ENCODE measurements at regions not wholly inside any gene's neighbourhood (a gene's known extent, or its start where the extent isn't known, plus 50 kb on each side); places are given as distances from the start of the nearest gene placed in this dataset.

- no peak for TF ChIP-seq CEBPB (IDR thresholded peaks at IDR 0.05; ENCODE audit: low read depth, low read length)
These were observed 140.5 kb upstream of the ZNF536 start (continued) for GRCh38 chr19:30231408-30232318.

GRCh38 chr19:30233375-30233774 is 138.8 kb upstream of the ZNF536 start:
- H3K9me3 ChIP-seq (ENCODE audit: control insufficient read depth, insufficient read depth, low read length) = no peaks in the 10 kb centered on the region
- no peaks in the 10 kb centered on the region for H3K36me3 ChIP-seq (ENCODE audit: control insufficient read depth, insufficient read depth, low read length)
- no peak overlapping the region for H3K18ac ChIP-seq (ENCODE audit: low read depth, low read length)
- H4K91ac ChIP-seq (ENCODE audit: insufficient read depth, low read depth, low read length) = no peak overlapping the region
- ATAC-seq (ENCODE audit: low read depth) (no peak), DNase-seq (no peak)
- no peak overlapping the region for H2AK9ac ChIP-seq (replicated peaks; ENCODE audit: low read depth, low read length, poor library complexity)
- dilution Hi-C loops (cut with HindIII; ENCODE audit: low sequenced_read_pairs, unreplicated experiment) = no loop called here
- no peaks in the 10 kb centered on the region for H4K20me1 ChIP-seq (ENCODE audit: insufficient read depth, low read length)
- intact Hi-C loops (cut with micrococcal nuclease) = no loop called here
- no peak overlapping the region for H3K9ac ChIP-seq (ENCODE audit: low read depth, low read length)
- peaks cover 19% of the 10 kb centered on the region for H3K27me3 ChIP-seq (ENCODE audit: control insufficient read depth, insufficient read depth, low read length)
- no peak overlapping the region for H2BK120ac ChIP-seq (ENCODE audit: low read depth, low read length)
- TF ChIP-seq RAD21 (IDR thresholded peaks at IDR 0.05; ENCODE audit: low read length) (no peak), RCOR1 (IDR thresholded peaks at IDR 0.05; ENCODE audit: insufficient replicate concordance, low read length) (no peak), MXI1 (IDR thresholded peaks at IDR 0.05; ENCODE audit: borderline replicate concordance, low read depth, low read length) (no peak), MAFK (IDR thresholded peaks at IDR 0.05; ENCODE audit: low read depth, low read length) (no peak), ELK1 (IDR thresholded peaks at IDR 0.05; ENCODE audit: borderline replicate concordance, low read depth, low read length) (no peak), CTCF (conservative IDR thresholded peaks at IDR 0.05; ENCODE audit: low read depth, low read length) (no peak), MAZ (IDR thresholded peaks at IDR 0.05; ENCODE audit: borderline replicate concordance, low read depth, low read length) (no peak), CHD1 (IDR thresholded peaks at IDR 0.05; ENCODE audit: low read depth, low read length) (no peak)
- H3K23ac ChIP-seq (ENCODE audit: low read depth, low read length) = no peak overlapping the region
- H2BK5ac ChIP-seq (ENCODE audit: low read depth, low read length, poor library complexity, severe bottlenecking) = no peak overlapping the region
- no peak overlapping the region for H2BK15ac ChIP-seq (ENCODE audit: low read depth, low read length)
- ChIA-PET POLR2A (ENCODE audit: unreplicated experiment) (no interaction called here), CTCF (no interaction called here)
- in situ Hi-C loops (cut with MboI; ENCODE audit: low sequenced_read_pairs) = no loop called here
- H3K27ac ChIP-seq (ENCODE audit: insufficient read depth, low read length) = no peak overlapping the region
- no peak overlapping the region for H3K4ac ChIP-seq (ENCODE audit: low read depth, low read length)
- H4K8ac ChIP-seq (ENCODE audit: low read depth in 2 of 2, low read length in 2 of 2) = no peak overlapping the region
- H2AK5ac ChIP-seq (ENCODE audit: low read depth, low read length) = no peak overlapping the region
- H3K4me2 ChIP-seq (ENCODE audit: low read depth, low read length) = no peak overlapping the region
- no peak overlapping the region for H2AFZ ChIP-seq (replicated peaks; ENCODE audit: low read length, poor library complexity)
- no CpG with 5 or more reads among the region's 2 CpGs for WGBS, 2 experiments (ENCODE audit: extremely low coverage in 2 of 2, insufficient read length in 1 of 2)
- no peak overlapping the region for H3K14ac ChIP-seq (replicated peaks; ENCODE audit: low read depth, low read length)
- no peaks in the 10 kb centered on the region for H3K4me1 ChIP-seq (ENCODE audit: control insufficient read depth, insufficient read depth, low read length)
- BruUV-seq (replicated peaks) = no TSS peak
- H3K4me3 ChIP-seq (ENCODE audit: insufficient read depth, low read depth, low read length) = no peak overlapping the region
- H4K5ac ChIP-seq (ENCODE audit: low read depth, low read length) = no peak overlapping the region
- no peaks in the 10 kb centered on the region for H3K9me1 ChIP-seq (ENCODE audit: insufficient read depth, low read length)
- no peaks in the 10 kb centered on the region for H3K79me1 ChIP-seq (ENCODE audit: low read depth in 1 of 2, low read length in 2 of 2)
- no peak overlapping the region for H2BK20ac ChIP-seq (ENCODE audit: low read depth, low read length)
- no peak overlapping the region for H3K56ac ChIP-seq (ENCODE audit: extremely low read depth, insufficient read depth, low read length)

Data from IMR-90 (cell line).